GM21619 (cell line): ENCODE measurements at regions not wholly inside any gene's neighbourhood (a gene's known extent, or its start where the extent isn't known, plus 50 kb on each side); places are given as distances from the start of the nearest gene placed in this dataset.

ENCODE experiments used
- ATAC-seq: cut with Tn5 transposase; IDR thresholded peaks from one replicate; pipeline ENCODE4 v1.9.1; 2021; ENCODE audit not compliant: unreplicated experiment

- ATAC-seq: no peak
Measured at GRCh38 chr13:34764246-34764645, 177.8 kb upstream of the NBEA start.

GRCh38 chr13:34765446-34766180, 176.5 kb upstream of the NBEA start:
- ATAC-seq: no peak

- ATAC-seq: no peak
Measured at GRCh38 chr13:34767778-34768177, 174.3 kb upstream of the NBEA start.

GRCh38 chr13:34772206-34772605, 169.9 kb upstream of the NBEA start:
- ATAC-seq: no peak

GRCh38 chr13:34772881-34773280, 169.2 kb upstream of the NBEA start:
- ATAC-seq: no peak

- no peak for ATAC-seq
Measured at GRCh38 chr13:34776390-34776981, 165.6 kb upstream of the NBEA start.

GRCh38 chr13:34777089-34777913, 164.8 kb upstream of the NBEA start:
- ATAC-seq: no peak

GRCh38 chr13:34777914-34778303, 164.2 kb upstream of the NBEA start:
- no peak for ATAC-seq

GRCh38 chr13:34779171-34779570, 162.9 kb upstream of the NBEA start:
- ATAC-seq: no peak

GRCh38 chr13:34793301-34793700, 148.8 kb upstream of the NBEA start:
- ATAC-seq: no peak

GRCh38 chr13:34803756-34804155, 138.3 kb upstream of the NBEA start:
- ATAC-seq: no peak

- ATAC-seq: no peak
Measured at GRCh38 chr13:34805347-34805746, 136.7 kb upstream of the NBEA start.

- ATAC-seq: no peak
Measured at GRCh38 chr13:34808649-34809048, 133.4 kb upstream of the NBEA start.

- ATAC-seq: no peak
Measured at GRCh38 chr13:34810996-34811395, 131.1 kb upstream of the NBEA start.

- ATAC-seq: no peak
Measured at GRCh38 chr13:34815526-34815925, 126.5 kb upstream of the NBEA start.

GRCh38 chr13:34816245-34816884, 125.7 kb upstream of the NBEA start:
- no peak for ATAC-seq

- ATAC-seq: no peak
Measured at GRCh38 chr13:34816908-34817665, 125.0 kb upstream of the NBEA start.

GRCh38 chr13:34822650-34823049, 119.4 kb upstream of the NBEA start:
- no peak for ATAC-seq

- no peak for ATAC-seq
Measured at GRCh38 chr13:34826432-34826831, 115.6 kb upstream of the NBEA start.

- no peak for ATAC-seq
Measured at GRCh38 chr13:34833562-34834182, 108.4 kb upstream of the NBEA start.
